Brain microvascular endothelial cell (primary cell): ENCODE measurements at regions not wholly inside any gene's neighbourhood (a gene's known extent, or its start where the extent isn't known, plus 50 kb on each side); places are given as distances from the start of the nearest gene placed in this dataset.

ENCODE experiments used
- DNase-seq: peaks from one replicate; pipeline ENCODE4 v3.0.0-alpha.2; 2020
- H3K27ac ChIP-seq: fragments of 250-450 bp; sonication (Bioruptor Pico); 2 replicates; pipeline ENCODE4 v1.5.1; 2020; ENCODE audit warnings: mild to moderate bottlenecking, moderate library complexity
- H3K27me3 ChIP-seq: fragments of 250-450 bp; sonication (Bioruptor Pico); replicated peaks from 2 replicates; pipeline ENCODE4 v1.5.1; 2020; ENCODE audit warnings: mild to moderate bottlenecking
- H3K36me3 ChIP-seq: fragments of 250-450 bp; sonication (Bioruptor Pico); replicated peaks from 2 replicates; pipeline ENCODE4 v1.5.1; 2020; ENCODE audit warnings: mild to moderate bottlenecking
- H3K4me3 ChIP-seq: 2 replicates; pipeline ENCODE4 v1.5.1; 2011; ENCODE audit warnings: low read depth, mild to moderate bottlenecking, control low read depth, low read length, moderate library complexity
- in situ Hi-C: cut with HindIII; loops from 2 replicates; pipeline ENCODE4 v1.10.0; 2017; ENCODE audit warnings: low sequenced_read_pairs, low pct_ligation_motif_present
- TF ChIP-seq, protein P1 (sequence below): IDR thresholded peaks from 2 replicates; pipeline ENCODE4 v1.5.1; 2011; ENCODE audit warnings: low read depth, mild to moderate bottlenecking, moderate library complexity, low read length, control low read depth, inconsistent platforms; ENCODE audit errors: missing control alignments

GRCh38 chr1:112075566-112075965, 86.1 kb upstream of the KCND3 start:
- in situ Hi-C loops = no loop called here
- Histone ChIP-seq H3K27me3 (no peaks in the 10 kb centered on the region), H3K4me3 (no peak overlapping the region), H3K27ac (no peak overlapping the region), H3K36me3 (no peaks in the 10 kb centered on the region)
- DNase-seq = no peak
- TF ChIP-seq, protein P1, sequence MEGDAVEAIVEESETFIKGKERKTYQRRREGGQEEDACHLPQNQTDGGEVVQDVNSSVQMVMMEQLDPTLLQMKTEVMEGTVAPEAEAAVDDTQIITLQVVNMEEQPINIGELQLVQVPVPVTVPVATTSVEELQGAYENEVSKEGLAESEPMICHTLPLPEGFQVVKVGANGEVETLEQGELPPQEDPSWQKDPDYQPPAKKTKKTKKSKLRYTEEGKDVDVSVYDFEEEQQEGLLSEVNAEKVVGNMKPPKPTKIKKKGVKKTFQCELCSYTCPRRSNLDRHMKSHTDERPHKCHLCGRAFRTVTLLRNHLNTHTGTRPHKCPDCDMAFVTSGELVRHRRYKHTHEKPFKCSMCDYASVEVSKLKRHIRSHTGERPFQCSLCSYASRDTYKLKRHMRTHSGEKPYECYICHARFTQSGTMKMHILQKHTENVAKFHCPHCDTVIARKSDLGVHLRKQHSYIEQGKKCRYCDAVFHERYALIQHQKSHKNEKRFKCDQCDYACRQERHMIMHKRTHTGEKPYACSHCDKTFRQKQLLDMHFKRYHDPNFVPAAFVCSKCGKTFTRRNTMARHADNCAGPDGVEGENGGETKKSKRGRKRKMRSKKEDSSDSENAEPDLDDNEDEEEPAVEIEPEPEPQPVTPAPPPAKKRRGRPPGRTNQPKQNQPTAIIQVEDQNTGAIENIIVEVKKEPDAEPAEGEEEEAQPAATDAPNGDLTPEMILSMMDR = no peak

- TF ChIP-seq, protein P1 = no peak
- no peak for DNase-seq
- Histone ChIP-seq H3K4me3 (no peak overlapping the region), H3K36me3 (no peaks in the 10 kb centered on the region), H3K27me3 (no peaks in the 10 kb centered on the region), H3K27ac (no peak overlapping the region)
- in situ Hi-C loops = no loop called here
These were observed 90.0 kb upstream of the KCND3 start for GRCh38 chr1:112079446-112079845.

GRCh38 chr1:112083487-112083886, 94.0 kb upstream of the KCND3 start:
- Histone ChIP-seq H3K4me3 (no peak overlapping the region), H3K27me3 (no peaks in the 10 kb centered on the region), H3K36me3 (no peaks in the 10 kb centered on the region), H3K27ac (no peak overlapping the region)
- in situ Hi-C loops = no loop called here
- TF ChIP-seq, protein P1 = no peak
- peak; percentile 4 for DNase-seq

DNA sequence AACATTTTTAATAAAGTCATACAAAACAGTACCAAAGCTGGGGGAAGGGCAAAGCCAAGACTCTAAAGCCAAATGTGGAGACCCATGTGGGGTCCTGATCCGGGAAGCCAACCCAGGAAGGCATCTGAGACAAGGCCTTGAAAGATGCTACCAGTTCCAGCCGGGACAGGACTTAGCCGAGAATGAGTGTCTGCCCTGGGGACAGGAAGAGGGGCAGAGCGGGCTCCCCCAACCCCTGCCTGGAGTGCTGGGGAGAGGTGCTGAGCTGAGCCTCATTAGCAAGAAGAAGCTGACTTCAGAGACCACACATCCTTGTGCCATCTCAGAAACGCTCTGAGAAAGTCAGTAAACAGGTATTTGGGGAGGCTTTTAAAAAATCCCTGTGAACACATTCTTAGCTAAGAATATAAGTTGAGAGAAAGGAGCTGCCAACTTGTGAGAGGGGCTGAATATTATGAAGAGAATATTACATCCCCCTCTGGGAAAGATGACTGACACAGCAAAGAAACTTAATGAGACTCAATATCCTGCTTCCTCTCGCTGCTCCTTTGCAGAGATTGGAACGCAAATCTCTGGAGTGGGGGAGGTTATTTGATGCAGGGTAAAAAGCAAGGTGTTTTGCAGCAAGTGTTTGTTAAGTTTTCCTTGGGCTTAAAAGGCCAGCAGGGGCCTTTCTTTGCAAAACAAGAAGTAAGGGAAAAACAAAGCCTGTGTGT, 103.3 kb upstream of the KCND3 start:
- in situ Hi-C loops = no loop called here
- TF ChIP-seq, protein P1 = no peak
- no peaks in the 10 kb centered on the region for H3K27me3 ChIP-seq
- no peak for DNase-seq
- no peak overlapping the region for H3K27ac ChIP-seq
- H3K4me3 ChIP-seq = no peak overlapping the region
- H3K36me3 ChIP-seq = no peaks in the 10 kb centered on the region

DNA sequence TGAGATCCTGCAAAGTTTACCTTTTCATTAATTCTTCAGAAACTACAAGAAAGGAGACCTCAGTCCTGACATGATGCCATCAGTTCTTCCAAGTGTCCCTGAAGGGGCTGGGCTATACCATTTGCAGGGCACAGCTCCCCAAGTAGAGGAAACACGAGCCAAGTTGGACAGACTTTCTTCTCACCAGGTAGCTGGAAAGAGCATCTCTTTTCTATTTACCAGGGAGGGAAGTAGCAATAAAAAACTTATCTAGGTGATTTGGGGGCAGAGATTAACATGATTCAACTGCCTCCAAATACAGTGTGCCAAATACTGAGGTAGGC, 103.9 kb upstream of the KCND3 start:
- in situ Hi-C loops = no loop called here
- TF ChIP-seq, protein P1 = no peak
- H3K4me3 ChIP-seq = no peak overlapping the region

DNA sequence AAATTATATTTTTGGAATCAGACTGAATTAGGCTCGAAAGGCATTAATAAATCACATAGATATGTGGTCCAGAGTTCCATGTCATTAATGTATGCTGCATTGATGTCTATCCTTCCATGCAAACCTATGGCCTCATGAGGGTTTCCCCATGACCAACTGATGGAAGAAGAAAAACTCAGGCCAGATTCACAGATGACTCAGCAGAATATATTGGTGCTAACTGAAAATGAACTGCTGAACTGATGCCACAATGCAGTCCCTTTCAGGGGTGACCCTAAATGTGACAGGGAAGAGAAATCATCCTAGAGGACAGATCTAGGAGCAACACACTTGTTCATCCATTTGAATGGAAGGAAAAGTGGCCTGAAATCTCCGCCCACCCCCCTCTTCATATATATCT, 110.5 kb upstream of the KCND3 start:
- in situ Hi-C loops = no loop called here

More for the DNA sequence above, 103.9 kb upstream of the KCND3 start:
- no peaks in the 10 kb centered on the region for H3K36me3 ChIP-seq
- no peak for DNase-seq
- H3K27ac ChIP-seq = no peak overlapping the region
- no peaks in the 10 kb centered on the region for H3K27me3 ChIP-seq

More for the DNA sequence above, 110.5 kb upstream of the KCND3 start:
- Histone ChIP-seq H3K4me3 (no peak overlapping the region), H3K27me3 (no peaks in the 10 kb centered on the region), H3K36me3 (no peaks in the 10 kb centered on the region), H3K27ac (no peak overlapping the region)
- no peak for DNase-seq
- TF ChIP-seq, protein P1 = no peak
